ENCODE measurements at regions not wholly inside any gene's neighbourhood (a gene's known extent, or its start where the extent isn't known, plus 50 kb on each side); places are given as distances from the start of the nearest gene placed in this dataset.
"Not testable (repeated sequence)": the region's sequence is repeated elsewhere in the genome, so short reads cannot be mapped to it uniquely, and the experiment has no call there.

DNA sequence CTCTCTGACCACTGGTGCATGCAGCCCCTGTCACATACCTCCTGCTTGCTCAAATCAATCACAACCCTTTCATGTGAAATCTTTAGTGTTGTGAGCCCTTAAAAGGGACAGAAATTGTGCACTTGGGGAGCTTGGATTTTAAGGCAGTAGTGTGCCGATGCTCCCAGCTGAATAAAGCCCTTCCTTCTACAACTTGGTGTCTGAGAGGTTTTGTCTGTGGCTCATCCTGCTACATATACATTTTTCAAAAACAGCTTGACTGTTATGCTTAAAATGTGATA, 413.8 kb downstream of the DAD1 start:
- not testable (repeated sequence) for TF ChIP-seq EZH2 (IDR thresholded peaks at IDR 0.05; ENCODE audit: insufficient read depth, poor library complexity, severe bottlenecking); EZH2phosphoT487 (IDR thresholded peaks at IDR 0.05; ENCODE audit: insufficient read depth, low read depth)

Data from GM23248 (cell line).